Cardiac muscle cell (in vitro differentiated cells and primary cell): ENCODE measurements at regions not wholly inside any gene's neighbourhood (a gene's known extent, or its start where the extent isn't known, plus 50 kb on each side); places are given as distances from the start of the nearest gene placed in this dataset.

Experiments
- DNase-seq, 2 donors: peaks; one replicate each; pipeline versions ENCODE4 v3.0.0 to v3.0.0-alpha.2; 2010 to 2017; ENCODE audit warnings: low read depth in 1 of 2, low spot score in 1 of 2
- H3K27ac ChIP-seq: fragments of 200-600 bp; sonication (generic); 2 replicates; pipeline ENCODE4 v1.5.1; 2016
- H3K27me3 ChIP-seq: fragments of 200-600 bp; sonication (generic); 2 replicates; pipeline ENCODE4 v1.6.0; 2016; ENCODE audit warnings: control low read depth
- H3K36me3 ChIP-seq: fragments of 200-600 bp; sonication (generic); 2 replicates; pipeline ENCODE4 v1.5.1; 2016; ENCODE audit warnings: control low read depth
- H3K4me1 ChIP-seq: fragments of 200-600 bp; sonication (generic); 2 replicates; pipeline ENCODE4 v1.8.1; 2017; ENCODE audit warnings: low read depth, mild to moderate bottlenecking, mixed run types
- H3K4me3 ChIP-seq: fragments of 200-600 bp; sonication (generic); 2 replicates; pipeline ENCODE4 v1.5.1; 2016; ENCODE audit warnings: mild to moderate bottlenecking
- H3K9me3 ChIP-seq: fragments of 200-600 bp; sonication (generic); 2 replicates; pipeline ENCODE4 v1.5.1; 2017; ENCODE audit warnings: low read depth, mild to moderate bottlenecking, control low read depth
- TF ChIP-seq, protein P1 (sequence below): IDR thresholded peaks from 2 replicates; pipeline ENCODE4 v1.5.1; 2012; ENCODE audit warnings: low read depth, mild to moderate bottlenecking, low read length

DNA sequence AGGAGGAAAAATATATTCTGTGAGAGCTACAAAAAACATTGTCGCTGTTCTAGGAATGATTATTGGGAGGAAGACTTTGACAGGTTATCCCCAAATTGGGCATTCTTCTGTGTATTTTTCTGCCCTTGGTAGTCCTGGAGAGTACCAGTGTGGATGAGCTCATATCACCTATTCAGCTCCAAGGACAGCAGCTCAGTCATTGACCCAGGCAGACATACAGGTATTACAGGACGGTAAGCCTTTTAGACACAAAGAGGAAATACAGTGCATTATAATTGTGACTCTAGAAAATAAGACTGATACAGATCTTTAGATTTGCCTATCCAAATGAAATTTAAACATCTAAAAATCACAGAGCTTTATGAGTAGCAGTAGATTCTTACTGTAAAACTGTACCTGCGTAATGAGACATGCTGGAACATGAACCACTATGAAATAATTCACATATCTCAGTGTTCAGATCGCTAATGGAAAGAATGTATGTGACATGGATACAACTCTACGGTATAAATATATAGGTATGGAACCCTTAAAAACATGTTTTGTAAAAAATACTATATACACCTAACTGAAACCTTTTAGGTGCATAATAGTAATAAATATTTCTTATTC lies 56.0 kb downstream of the PLK2 start:
- H3K9me3 ChIP-seq = no peaks in the 10 kb centered on the region
- no peaks in the 10 kb centered on the region for H3K36me3 ChIP-seq
- no peak overlapping the region for H3K4me3 ChIP-seq
- no peaks in the 10 kb centered on the region for H3K4me1 ChIP-seq
- H3K27me3 ChIP-seq = no peaks in the 10 kb centered on the region
- no peak overlapping the region for H3K27ac ChIP-seq
- no peak for DNase-seq
- TF ChIP-seq, protein P1, sequence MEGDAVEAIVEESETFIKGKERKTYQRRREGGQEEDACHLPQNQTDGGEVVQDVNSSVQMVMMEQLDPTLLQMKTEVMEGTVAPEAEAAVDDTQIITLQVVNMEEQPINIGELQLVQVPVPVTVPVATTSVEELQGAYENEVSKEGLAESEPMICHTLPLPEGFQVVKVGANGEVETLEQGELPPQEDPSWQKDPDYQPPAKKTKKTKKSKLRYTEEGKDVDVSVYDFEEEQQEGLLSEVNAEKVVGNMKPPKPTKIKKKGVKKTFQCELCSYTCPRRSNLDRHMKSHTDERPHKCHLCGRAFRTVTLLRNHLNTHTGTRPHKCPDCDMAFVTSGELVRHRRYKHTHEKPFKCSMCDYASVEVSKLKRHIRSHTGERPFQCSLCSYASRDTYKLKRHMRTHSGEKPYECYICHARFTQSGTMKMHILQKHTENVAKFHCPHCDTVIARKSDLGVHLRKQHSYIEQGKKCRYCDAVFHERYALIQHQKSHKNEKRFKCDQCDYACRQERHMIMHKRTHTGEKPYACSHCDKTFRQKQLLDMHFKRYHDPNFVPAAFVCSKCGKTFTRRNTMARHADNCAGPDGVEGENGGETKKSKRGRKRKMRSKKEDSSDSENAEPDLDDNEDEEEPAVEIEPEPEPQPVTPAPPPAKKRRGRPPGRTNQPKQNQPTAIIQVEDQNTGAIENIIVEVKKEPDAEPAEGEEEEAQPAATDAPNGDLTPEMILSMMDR = no peak

DNA sequence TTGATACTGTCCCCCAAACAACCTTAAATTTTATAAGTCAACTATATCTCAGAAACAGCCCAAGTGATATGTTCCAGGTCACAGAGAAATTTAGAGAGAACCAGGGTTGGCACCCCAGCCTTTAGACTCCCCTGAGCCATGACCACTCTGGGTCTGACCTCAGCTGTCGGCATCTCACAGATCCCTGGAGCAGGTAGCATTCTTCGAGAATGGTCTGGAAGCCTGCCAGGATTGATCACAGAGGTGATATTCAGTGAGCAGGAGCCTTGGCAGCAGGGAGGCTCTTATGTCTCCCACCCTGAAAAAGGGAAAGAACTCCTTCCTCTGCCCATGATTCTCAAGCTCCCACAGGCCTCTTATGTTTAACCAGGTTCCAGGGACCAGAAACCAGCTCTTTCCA lies 58.2 kb downstream of the PLK2 start:
- H3K4me3 ChIP-seq = no peak overlapping the region
- TF ChIP-seq, protein P1 = no peak
- H3K27ac ChIP-seq = no peak overlapping the region
- H3K36me3 ChIP-seq = no peaks in the 10 kb centered on the region
- no peaks in the 10 kb centered on the region for H3K4me1 ChIP-seq
- H3K9me3 ChIP-seq = no peaks in the 10 kb centered on the region
- no peak for DNase-seq
- no peaks in the 10 kb centered on the region for H3K27me3 ChIP-seq

DNA sequence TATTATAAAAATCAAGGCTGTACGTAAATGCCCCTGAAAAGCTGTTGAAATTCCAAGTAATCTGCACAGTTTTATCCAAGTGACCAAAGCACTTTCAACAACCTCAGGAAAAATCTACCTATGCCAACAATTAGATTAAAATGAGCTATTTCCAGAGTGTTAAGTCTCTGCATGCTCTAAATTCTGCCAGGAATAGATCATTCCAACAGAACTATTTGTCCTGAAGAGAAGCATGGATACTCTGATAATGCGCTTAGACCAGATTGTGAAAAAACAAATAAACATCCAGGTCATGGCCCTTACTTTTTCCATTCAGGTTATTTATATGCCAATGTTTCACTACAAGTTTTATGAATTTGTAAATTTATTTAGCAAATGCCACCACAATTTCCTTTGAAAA lies 59.1 kb downstream of the PLK2 start:
- Histone ChIP-seq H3K27me3 (no peaks in the 10 kb centered on the region), H3K4me1 (no peaks in the 10 kb centered on the region), H3K4me3 (no peak overlapping the region), H3K36me3 (no peaks in the 10 kb centered on the region), H3K9me3 (no peaks in the 10 kb centered on the region), H3K27ac (no peak overlapping the region)
- DNase-seq = no peak
- TF ChIP-seq, protein P1 = no peak

DNA sequence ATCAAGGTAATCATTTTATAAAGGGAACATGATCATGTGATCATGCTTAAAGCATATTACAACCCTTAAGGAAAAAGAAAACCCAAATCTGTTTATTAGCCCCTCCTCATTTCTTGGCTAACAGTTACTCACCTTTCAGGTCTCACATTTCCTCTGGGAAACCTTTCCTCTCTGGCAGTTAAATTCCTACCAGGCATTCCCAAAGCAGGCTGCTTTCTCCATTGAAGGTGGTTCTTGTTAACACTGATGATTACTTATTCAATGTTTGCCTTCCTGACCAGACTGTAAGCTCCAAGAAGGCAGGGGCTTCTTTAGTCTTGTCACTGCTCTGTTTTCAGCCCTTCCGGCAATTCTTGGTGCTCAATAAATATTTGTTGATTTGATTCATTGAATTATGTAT lies 59.9 kb downstream of the PLK2 start:
- Histone ChIP-seq H3K27me3 (no peaks in the 10 kb centered on the region), H3K4me1 (no peaks in the 10 kb centered on the region), H3K27ac (no peak overlapping the region), H3K4me3 (no peak overlapping the region), H3K36me3 (no peaks in the 10 kb centered on the region), H3K9me3 (no peaks in the 10 kb centered on the region)
- DNase-seq = no peak
- TF ChIP-seq, protein P1 = no peak

DNA sequence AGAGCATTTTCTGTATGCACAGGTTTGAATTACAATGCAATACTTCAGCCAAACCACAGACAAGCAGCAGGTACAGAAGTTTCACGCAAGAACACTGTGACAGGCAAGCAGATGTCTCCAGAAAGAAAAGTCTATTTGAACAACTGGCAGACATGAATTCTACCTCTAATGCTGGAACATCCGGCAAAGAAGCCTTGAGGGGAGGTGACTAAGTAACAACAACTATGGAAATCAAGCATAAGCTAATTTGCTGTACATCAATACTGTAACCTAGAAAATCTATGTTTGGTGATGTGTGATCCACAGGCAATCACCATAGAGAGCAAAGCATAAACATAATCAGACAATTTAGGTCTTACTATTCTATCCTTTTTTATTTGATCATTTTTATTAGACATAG lies 65.5 kb downstream of the PLK2 start:
- H3K27me3 ChIP-seq = no peaks in the 10 kb centered on the region
- H3K4me3 ChIP-seq = no peak overlapping the region
- H3K4me1 ChIP-seq = no peaks in the 10 kb centered on the region
- no peak overlapping the region for H3K27ac ChIP-seq
- H3K9me3 ChIP-seq = no peaks in the 10 kb centered on the region
- no peak for DNase-seq
- H3K36me3 ChIP-seq = no peaks in the 10 kb centered on the region
- TF ChIP-seq, protein P1 = no peak

DNA sequence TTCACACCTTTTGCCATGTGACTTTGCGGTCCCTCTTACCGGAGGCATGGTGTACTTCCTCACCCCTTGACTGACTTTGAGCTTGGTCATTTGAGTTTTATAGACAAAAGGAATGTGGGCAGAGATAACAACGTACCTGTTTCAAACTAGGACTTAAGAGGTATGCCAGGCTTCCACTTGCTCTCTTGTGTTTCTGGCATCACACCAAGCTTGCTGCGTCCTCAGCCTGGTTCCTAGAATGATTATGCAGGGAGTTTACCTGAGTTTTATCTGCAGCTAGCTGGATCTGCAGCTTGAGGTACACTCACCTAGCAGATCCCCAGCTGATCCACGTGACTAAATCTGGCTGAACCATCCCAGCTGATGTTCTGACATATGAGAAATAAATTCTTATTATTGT lies 66.2 kb downstream of the PLK2 start:
- no peaks in the 10 kb centered on the region for H3K9me3 ChIP-seq
- no peaks in the 10 kb centered on the region for H3K36me3 ChIP-seq
- TF ChIP-seq, protein P1 = no peak
- H3K27me3 ChIP-seq = no peaks in the 10 kb centered on the region
- no peak for DNase-seq
- H3K4me3 ChIP-seq = no peak overlapping the region
- no peak overlapping the region for H3K27ac ChIP-seq
- H3K4me1 ChIP-seq = no peaks in the 10 kb centered on the region
